HepG2 (cell line): ENCODE measurements at regions not wholly inside any gene's neighbourhood (a gene's known extent, or its start where the extent isn't known, plus 50 kb on each side); places are given as distances from the start of the nearest gene placed in this dataset.

Experiments
- ATAC-seq: fragments of 200-7000 bp; cut with Tn5 transposase; 3 replicates; pipeline ENCODE4 v1.9.1; 2020; ENCODE audit warnings: mild to moderate bottlenecking, moderate library complexity
- BruUV-seq: library from RNA; stranded (reverse); fragments of 400-500 nt; replicated peaks from 2 replicates; lab custom pipeline; 2021; lab: Mats Ljungman, UMichigan
- CTCF ChIA-PET: fragments of 300-600 bp; formaldehyde crosslinking; extraction: SDS; loops from one replicate; lab custom pipeline; 2021; ENCODE audit warnings: low total read pairs, inconsistent platforms, low intra/inter-chr PET ratio; lab: Yijun Ruan, JAX
- POLR2A ChIA-PET: fragments of 350-600 bp; sonication (Branson Sonifier 250); formaldehyde crosslinking; loops from one replicate; lab custom pipeline; 2020; ENCODE audit warnings: antibody characterized with exemption, inconsistent platforms; lab: Yijun Ruan, JAX
- DNase-seq: peaks from one replicate; pipeline ENCODE4 v3.0.0-alpha.2; 2015; ENCODE audit warnings: low spot score
- FAIRE-seq: peaks from 3 replicates; lab custom pipeline; 2011; peaks lifted over from hg19 to GRCh38; lab: Jason Lieb, UNC
- H2AFZ ChIP-seq: one replicate; pipeline ENCODE4 v1.6.1; 2011; ENCODE audit warnings: low read length, inconsistent platforms
- H3K27ac ChIP-seq: fragments of 300-600 bp; 3 replicates; pipeline ENCODE4 v1.8.0; 2011; ENCODE audit warnings: mixed run types, mild to moderate bottlenecking, mixed read lengths, low read length, inconsistent platforms; ENCODE audit not compliant: insufficient read depth; ENCODE audit errors: extremely low read length
- H3K27me3 ChIP-seq, 2 experiments: fragments of 200-600 bp in 1 of 2; 2 replicates in 1 of 2; 3 replicates in 1 of 2; pipeline versions ENCODE4 v1.6.0 to v1.8.0; 2011; ENCODE audit warnings: low read length in 2 of 2, mild to moderate bottlenecking in 2 of 2, moderate library complexity in 2 of 2, inconsistent platforms in 1 of 2; ENCODE audit not compliant: insufficient read depth in 2 of 2, control insufficient read depth in 1 of 2
- H3K36me3 ChIP-seq, 2 experiments: fragments of 200-600 bp in 1 of 2; replicated peaks in 1 of 2; 2 replicates in 1 of 2; 3 replicates in 1 of 2; pipeline versions ENCODE4 v1.5.1 to v1.8.0; 2011; ENCODE audit warnings: low read length in 2 of 2, inconsistent platforms in 1 of 2; ENCODE audit not compliant: insufficient read depth in 2 of 2, control insufficient read depth in 1 of 2
- H3K4me1 ChIP-seq: 2 replicates; pipeline ENCODE4 v1.5.1; 2012; ENCODE audit warnings: low read length, inconsistent platforms; ENCODE audit not compliant: insufficient read depth
- H3K4me2 ChIP-seq: 2 replicates; pipeline ENCODE4 v1.6.0; 2011; ENCODE audit warnings: low read depth, low read length, inconsistent platforms
- H3K4me3 ChIP-seq, 3 experiments: fragments of 200-600 bp in 1 of 3; sonication (generic), shearing (Covaris generic) in 1 of 3; replicated peaks in 1 of 3; 2 replicates each; pipeline ENCODE4 v1.5.1; 2011 to 2016; ENCODE audit warnings: low read length in 3 of 3, inconsistent platforms in 2 of 3, low read depth in 2 of 3, mild to moderate bottlenecking in 2 of 3, control low read depth in 1 of 3, mixed read lengths in 1 of 3; ENCODE audit not compliant: insufficient read depth in 1 of 3
- H3K79me2 ChIP-seq: one replicate; pipeline ENCODE4 v1.6.1; 2011; ENCODE audit warnings: low read length, inconsistent platforms; ENCODE audit not compliant: insufficient read depth
- H3K9ac ChIP-seq: 2 replicates; pipeline ENCODE4 v1.6.0; 2011; ENCODE audit warnings: mild to moderate bottlenecking, low read depth, low read length, inconsistent platforms; ENCODE audit not compliant: insufficient read depth
- H3K9me3 ChIP-seq: 2 replicates; pipeline ENCODE4 v1.5.1; 2012; ENCODE audit warnings: mild to moderate bottlenecking, low read length
- H4K20me1 ChIP-seq: 2 replicates; pipeline ENCODE4 v1.6.0; 2011; ENCODE audit warnings: inconsistent platforms, mild to moderate bottlenecking, low read length, moderate library complexity; ENCODE audit not compliant: insufficient read depth
- KDM5B ChIP-seq: sonication (generic); formaldehyde crosslinking; IDR thresholded peaks from 2 replicates; pipeline ENCODE4 v1.4.0; 2020; ENCODE audit warnings: missing genetic modification reagents, mild to moderate bottlenecking, borderline replicate concordance
- MAFF ChIP-seq: IDR thresholded peaks from 2 replicates; pipeline ENCODE4 v1.6.1; 2011; ENCODE audit warnings: low read depth, low read length, improper control_type of control experiment
- NONO ChIP-seq, 2 experiments: fragments of 450-650 bp in 1 of 2; sonication (generic) in 1 of 2; formaldehyde crosslinking in 1 of 2; IDR thresholded peaks in 1 of 2; conservative IDR thresholded peaks in 1 of 2; 2 replicates each; pipeline versions ENCODE4 v1.6.1 to v1.8.0; 2017 to 2022; ENCODE audit warnings: mild to moderate bottlenecking in 1 of 2, missing genetic modification reagents in 1 of 2, moderate library complexity in 1 of 2
- SRF ChIP-seq: IDR thresholded peaks from 2 replicates; pipeline ENCODE4 v1.6.1; 2011; ENCODE audit warnings: mild to moderate bottlenecking, low read depth, low read length, moderate library complexity
- ZBTB21 ChIP-seq: sonication (generic); formaldehyde crosslinking; IDR thresholded peaks from 2 replicates; pipeline ENCODE4 v1.4.0; 2020; ENCODE audit warnings: missing genetic modification reagents
- ZBTB25 ChIP-seq: IDR thresholded peaks from 2 replicates; pipeline ENCODE4 v1.6.1; 2018; ENCODE audit warnings: missing genetic modification reagents
- ZKSCAN1 ChIP-seq: fragments of 150-350 bp; IDR thresholded peaks from 2 replicates; pipeline ENCODE4 v1.6.1; 2014; ENCODE audit warnings: low read length
- ZMYM2 ChIP-seq: sonication (generic); formaldehyde crosslinking; IDR thresholded peaks from 2 replicates; pipeline ENCODE4 v1.8.0; 2022; ENCODE audit warnings: mild to moderate bottlenecking, missing genetic modification reagents
- ZNF143 ChIP-seq: sonication (generic); formaldehyde crosslinking; IDR thresholded peaks from 2 replicates; pipeline ENCODE4 v1.4.0; 2020; ENCODE audit warnings: missing genetic modification reagents
- ZNF570 ChIP-seq: sonication (generic); formaldehyde crosslinking; IDR thresholded peaks from 2 replicates; pipeline ENCODE4 v1.4.0; 2020; ENCODE audit warnings: mild to moderate bottlenecking, missing genetic modification reagents, borderline replicate concordance
- ZNF607 ChIP-seq: sonication (generic); formaldehyde crosslinking; IDR thresholded peaks from 2 replicates; pipeline ENCODE4 v1.5.1; 2020; ENCODE audit warnings: missing genetic modification reagents, mild to moderate bottlenecking, borderline replicate concordance
- ZNF83 ChIP-seq: sonication (generic); formaldehyde crosslinking; IDR thresholded peaks from 2 replicates; pipeline ENCODE4 v1.4.0; 2020; ENCODE audit warnings: missing genetic modification reagents, mild to moderate bottlenecking, borderline replicate concordance
- ZSCAN9 ChIP-seq: IDR thresholded peaks from 2 replicates; pipeline ENCODE4 v1.6.1; 2016; ENCODE audit warnings: borderline replicate concordance
- WGBS: methylation state at CpG from one replicate; pipeline ENCODE4 v1.1.6; 2017; ENCODE audit warnings: low lambda C conversion rate; 5-methylcytosine and 5-hydroxymethylcytosine counted together
- in situ Hi-C: cut with HindIII; loops from 2 replicates; pipeline ENCODE4 v1.10.0; 2017; ENCODE audit warnings: low pct_unique_long_range_greater_than_20kb; ENCODE audit not compliant: extremely low pct_ligation_motif_present
- intact Hi-C: fragments of 100-400 bp; cut with micrococcal nuclease; formaldehyde crosslinking; loops from one replicate; pipeline ENCODE4 v1.10.0; 2022; ENCODE audit not compliant: unreplicated experiment

DNA sequence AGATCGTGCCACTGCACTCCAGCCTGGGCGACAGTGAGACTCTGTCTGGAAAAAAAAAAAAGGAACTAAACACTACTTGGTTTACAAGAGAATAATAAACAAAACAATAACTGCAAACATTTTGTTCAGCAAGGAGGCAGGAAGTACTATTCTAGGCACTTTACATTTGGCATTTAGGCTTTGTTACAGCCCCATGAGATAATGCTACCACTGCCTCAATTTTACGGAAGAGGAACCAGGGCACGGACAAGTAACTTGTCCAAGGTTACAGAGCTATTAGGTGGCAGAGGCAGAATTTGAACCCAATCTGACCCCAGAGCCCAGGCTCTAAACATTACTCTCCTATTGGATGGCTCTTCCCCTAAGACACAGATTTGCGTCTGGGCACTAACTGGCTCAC is 108.7 kb upstream of the AKIP1 start:
- 98% methylated on average over 5 of the region's 5 CpGs for WGBS
- no peak overlapping the region for H3K4me2 ChIP-seq
- BruUV-seq, result no TSS peak
- no peaks in the 10 kb centered on the region for H3K4me1 ChIP-seq
- FAIRE-seq (no peak), ATAC-seq (no peak), DNase-seq (no peak)
- no peaks in the 10 kb centered on the region for H3K27me3 ChIP-seq
- intact Hi-C loops, result no loop called here
- H2AFZ ChIP-seq, result no peak overlapping the region
- H3K9me3 ChIP-seq, result no peaks in the 10 kb centered on the region
- no peaks in the 10 kb centered on the region for H3K79me2 ChIP-seq
- H4K20me1 ChIP-seq, result no peaks in the 10 kb centered on the region
- no peaks in the 10 kb centered on the region for H3K36me3 ChIP-seq
- ChIA-PET POLR2A (no interaction called here), CTCF (no interaction called here)
- no peak overlapping the region for H3K27ac ChIP-seq
- H3K4me3 ChIP-seq, result no peak overlapping the region
- TF ChIP-seq ZNF143 (CRISPR knock-in tag) (no peak), MAFF (no peak), ZBTB21 (CRISPR knock-in tag) (no peak), ZBTB25 (CRISPR knock-in tag) (no peak), ZSCAN9 (CRISPR knock-in tag) (no peak), SRF (no peak), ZNF570 (no peak), ZNF83 (no peak), ZNF607 (no peak), KDM5B (CRISPR knock-in tag) (no peak), ZKSCAN1 (no peak), ZMYM2 (CRISPR knock-in tag) (no peak), NONO (IDR thresholded peaks at IDR 0.05) (no peak), NONO (CRISPR knock-in tag; conservative IDR thresholded peaks at IDR 0.05) (no peak)
- in situ Hi-C loops, result no loop called here
- H3K9ac ChIP-seq, result no peak overlapping the region
